ENCODE measurements at regions not wholly inside any gene's neighbourhood (a gene's known extent, or its start where the extent isn't known, plus 50 kb on each side); places are given as distances from the start of the nearest gene placed in this dataset.

GRCh38 chr3:162354356-162354755, 857.7 kb downstream of the OTOL1 start:
- Mint-ChIP-seq H3K4me1 (ENCODE audit: low read depth) (no peaks in the 10 kb centered on the region), H3K27ac (no peak overlapping the region), H3K36me3 (ENCODE audit: insufficient read depth in 2 of 2) (no peaks in the 10 kb centered on the region), H3K9me3 (peaks cover 0 to 2% of the 10 kb centered on the region in 2 donors), H3K4me3 (no peak overlapping the region), H3K27me3 (ENCODE audit: low read depth) (no peaks in the 10 kb centered on the region)
- DNase-seq (no peak), ATAC-seq (replicated peaks in 1 of 2) (no peak)

DNA sequence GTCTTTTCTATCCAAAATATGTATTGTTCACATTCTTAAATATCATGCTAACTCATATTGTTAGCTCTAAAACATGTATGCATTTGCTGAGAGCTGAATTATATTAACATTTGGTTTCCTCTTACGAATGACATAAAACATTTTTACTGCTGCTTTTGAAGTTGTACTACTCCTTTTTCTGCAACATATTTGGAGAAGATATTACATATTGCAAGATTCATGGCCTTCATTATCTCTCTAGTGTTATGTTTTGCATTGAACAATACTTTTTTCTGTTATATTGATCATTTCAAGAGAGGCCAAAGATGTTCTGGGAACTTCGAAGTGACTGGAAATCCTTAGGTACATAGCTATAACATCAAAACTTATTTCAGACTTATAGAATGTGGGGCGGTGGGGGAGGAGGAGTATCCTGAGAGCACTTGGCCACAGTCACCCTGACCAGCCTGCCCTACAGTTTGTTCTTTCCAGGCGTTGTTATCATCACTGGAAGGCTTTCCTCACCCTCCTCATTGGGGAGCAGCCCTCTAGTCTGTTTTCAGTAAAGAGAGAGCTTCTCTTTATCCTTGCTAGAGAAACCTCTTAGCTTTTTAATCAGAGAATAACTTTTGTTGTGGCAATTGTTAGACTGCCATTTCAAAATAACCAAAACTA, 868.6 kb downstream of the OTOL1 start:
- H3K27me3 Mint-ChIP-seq (ENCODE audit: low read depth) = no peaks in the 10 kb centered on the region
- no peaks in the 10 kb centered on the region for H3K4me1 Mint-ChIP-seq (ENCODE audit: low read depth)
- ATAC-seq (replicated peaks in 1 of 2) (no peak), DNase-seq (no peak)
- H3K36me3 Mint-ChIP-seq (ENCODE audit: insufficient read depth in 2 of 2) = no peaks in the 10 kb centered on the region
- no peak overlapping the region for H3K27ac Mint-ChIP-seq
- H3K9me3 Mint-ChIP-seq = peaks cover 1 to 2% of the 10 kb centered on the region in 2 donors
- no peak overlapping the region for H3K4me3 Mint-ChIP-seq

DNA sequence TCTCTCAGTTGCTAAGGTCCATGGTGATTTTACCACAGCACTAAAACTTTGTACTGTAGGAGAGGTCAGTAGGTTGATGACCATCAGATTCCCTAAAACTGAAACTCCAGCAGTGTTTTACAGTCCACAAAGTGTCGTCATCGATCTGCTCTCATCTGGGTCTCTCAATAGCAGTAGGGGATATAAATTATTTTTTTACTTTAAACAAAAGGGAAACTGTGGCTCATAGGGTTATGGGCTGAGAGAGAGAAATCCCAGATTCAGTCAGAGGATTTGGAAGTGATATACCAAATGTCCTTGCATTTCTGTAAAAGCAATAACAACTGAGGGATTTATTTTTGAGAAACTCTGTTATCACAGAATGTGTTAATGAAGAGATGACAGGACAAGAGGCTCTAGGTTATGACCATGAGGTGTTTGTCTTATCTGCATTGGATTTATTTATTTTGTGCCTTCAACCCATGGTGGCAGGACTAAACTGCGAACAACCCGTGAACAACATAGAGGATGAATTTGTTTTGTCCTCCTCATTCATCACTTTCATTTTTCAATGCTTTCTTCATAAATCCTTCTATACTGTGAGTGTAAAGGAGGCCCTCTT, 869.7 kb downstream of the OTOL1 start:
- no peaks in the 10 kb centered on the region for H3K36me3 Mint-ChIP-seq (ENCODE audit: insufficient read depth in 2 of 2)
- no peaks in the 10 kb centered on the region for H3K27me3 Mint-ChIP-seq (ENCODE audit: low read depth)
- ATAC-seq (replicated peaks in 1 of 2) (no peak), DNase-seq (no peak)
- peaks cover 1 to 2% of the 10 kb centered on the region in 2 donors for H3K9me3 Mint-ChIP-seq
- no peak overlapping the region for H3K27ac Mint-ChIP-seq
- no peak overlapping the region for H3K4me3 Mint-ChIP-seq
- H3K4me1 Mint-ChIP-seq (ENCODE audit: low read depth) = no peaks in the 10 kb centered on the region

DNA sequence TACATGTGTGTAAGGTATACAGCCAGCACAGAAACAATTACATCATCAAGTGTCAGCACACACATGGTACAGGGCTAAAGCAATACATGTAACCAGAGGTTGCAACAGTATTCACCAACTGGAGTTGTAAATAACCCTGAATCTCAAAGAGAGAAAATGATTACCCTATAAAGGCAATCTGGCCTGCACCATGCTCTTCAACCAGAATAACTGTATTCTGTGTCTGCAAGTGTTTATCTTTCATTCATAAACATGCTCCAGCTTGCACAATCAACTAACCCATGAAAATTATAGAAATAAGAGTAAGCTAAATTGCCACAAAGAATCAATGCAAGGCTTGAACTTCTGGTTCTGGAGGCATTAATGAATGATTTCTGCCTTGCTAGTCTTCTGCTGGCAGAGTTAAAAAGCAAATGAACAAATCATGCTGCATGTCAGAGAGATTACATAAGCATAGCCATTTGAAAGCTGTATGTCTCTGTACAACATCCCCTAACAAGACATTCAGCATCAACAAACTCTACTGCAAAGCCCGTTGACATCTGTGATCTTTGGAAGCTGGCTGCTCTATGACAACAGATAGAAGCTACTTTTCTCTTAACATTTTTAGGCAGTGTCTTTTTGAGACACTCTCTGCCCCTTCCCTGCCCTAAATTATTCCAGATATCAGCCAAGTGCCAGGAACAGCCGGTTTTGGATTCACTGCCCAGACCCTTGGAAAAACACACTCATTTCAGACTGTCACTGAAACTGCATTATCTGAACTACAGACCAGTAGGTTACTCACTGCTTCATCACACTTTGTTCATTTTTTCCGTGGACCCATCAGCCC, 871.0 kb downstream of the OTOL1 start:
- ATAC-seq (replicated peaks in 1 of 2) = no peak
- Mint-ChIP-seq H3K4me3 (no peak overlapping the region), H3K27ac (no peak overlapping the region), H3K9me3 (peaks cover 1 to 2% of the 10 kb centered on the region in 2 donors), H3K36me3 (ENCODE audit: insufficient read depth in 2 of 2) (no peaks in the 10 kb centered on the region), H3K27me3 (ENCODE audit: low read depth) (no peaks in the 10 kb centered on the region), H3K4me1 (ENCODE audit: low read depth) (no peaks in the 10 kb centered on the region)
- DNase-seq = no peak

DNA sequence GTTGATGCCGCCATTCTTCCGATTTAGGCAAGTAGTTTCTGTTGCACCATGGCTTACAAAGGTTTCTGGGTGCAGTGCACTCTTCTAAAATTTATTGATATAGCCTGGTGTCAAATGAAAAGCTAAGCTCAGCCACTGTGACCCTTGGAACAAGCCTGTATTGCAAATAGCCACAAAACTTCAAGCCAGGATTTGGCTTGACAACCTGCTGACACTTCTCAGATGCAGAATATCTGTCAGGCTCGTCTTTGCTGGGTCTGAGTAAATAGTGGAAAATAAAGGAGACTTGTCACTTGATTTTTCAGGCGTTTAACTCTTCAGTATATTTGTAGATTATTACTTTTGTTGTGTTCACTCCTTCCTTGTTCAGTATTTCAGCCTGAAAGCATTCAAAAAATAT, 871.8 kb downstream of the OTOL1 start:
- no peaks in the 10 kb centered on the region for H3K27me3 Mint-ChIP-seq (ENCODE audit: low read depth)
- H3K4me1 Mint-ChIP-seq (ENCODE audit: low read depth) = no peaks in the 10 kb centered on the region
- no peak overlapping the region for H3K4me3 Mint-ChIP-seq
- H3K36me3 Mint-ChIP-seq (ENCODE audit: insufficient read depth in 2 of 2) = no peaks in the 10 kb centered on the region
- no peak overlapping the region for H3K27ac Mint-ChIP-seq
- peaks cover 2% of the 10 kb centered on the region in 2 donors for H3K9me3 Mint-ChIP-seq
- ATAC-seq (replicated peaks in 1 of 2) = no peak
- DNase-seq = no peak

DNA sequence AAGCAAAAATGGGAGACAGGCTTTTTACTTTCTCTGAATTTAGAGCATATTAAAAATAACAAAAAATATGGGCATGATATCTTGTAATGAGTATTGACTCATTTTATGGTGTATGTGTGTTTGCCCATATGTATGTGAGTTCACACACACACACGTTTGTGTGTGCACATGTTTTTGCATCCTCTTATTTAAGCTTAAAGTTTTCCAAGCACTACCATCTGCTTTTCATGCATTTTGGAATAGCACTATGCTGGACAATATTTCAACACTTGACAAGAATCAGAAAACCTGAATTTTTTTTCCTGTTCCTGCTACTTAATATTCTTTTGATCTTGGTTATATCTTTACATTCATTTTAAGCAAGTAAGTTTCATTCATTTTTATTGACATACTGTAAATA, 872.7 kb downstream of the OTOL1 start:
- Mint-ChIP-seq H3K27me3 (ENCODE audit: low read depth) (no peaks in the 10 kb centered on the region), H3K9me3 (peaks cover 2% of the 10 kb centered on the region in 2 donors), H3K4me1 (ENCODE audit: low read depth) (no peaks in the 10 kb centered on the region), H3K36me3 (ENCODE audit: insufficient read depth in 2 of 2) (no peaks in the 10 kb centered on the region), H3K27ac (no peak overlapping the region), H3K4me3 (no peak overlapping the region)
- no peak for ATAC-seq (replicated peaks in 1 of 2)
- no peak for DNase-seq

GRCh38 chr3:162370141-162370540, 873.5 kb downstream of the OTOL1 start:
- Mint-ChIP-seq H3K27ac (no peak overlapping the region), H3K4me1 (ENCODE audit: low read depth) (no peaks in the 10 kb centered on the region), H3K4me3 (no peak overlapping the region), H3K9me3 (peaks cover 2% of the 10 kb centered on the region in 2 donors), H3K27me3 (ENCODE audit: low read depth) (no peaks in the 10 kb centered on the region), H3K36me3 (ENCODE audit: insufficient read depth in 2 of 2) (no peaks in the 10 kb centered on the region)
- ATAC-seq (replicated peaks in 1 of 2) (no peak), DNase-seq (no peak)

DNA sequence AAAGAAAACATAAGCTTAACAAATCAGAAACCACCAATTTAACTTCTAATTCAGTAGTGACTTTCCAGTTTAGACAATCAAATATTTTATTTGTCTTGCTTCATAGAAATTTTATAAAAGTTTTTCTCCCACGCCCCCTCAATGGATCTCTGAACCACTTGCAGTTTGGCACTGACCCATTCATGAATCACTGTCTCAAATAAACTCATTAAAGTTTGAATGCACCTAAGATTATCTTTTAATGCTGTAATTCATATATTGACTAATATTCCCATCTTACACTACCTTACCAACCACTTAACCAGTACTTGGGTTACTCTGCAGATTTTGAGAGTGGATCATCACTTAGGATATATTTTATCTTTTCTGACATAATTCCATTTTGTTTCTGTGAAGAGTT, 880.2 kb downstream of the OTOL1 start:
- DNase-seq = no peak
- H3K9me3 Mint-ChIP-seq = peaks cover 0 to 1% of the 10 kb centered on the region in 2 donors
- no peak overlapping the region for H3K27ac Mint-ChIP-seq
- H3K36me3 Mint-ChIP-seq (ENCODE audit: insufficient read depth in 2 of 2) = no peaks in the 10 kb centered on the region
- H3K4me1 Mint-ChIP-seq (ENCODE audit: low read depth) = no peaks in the 10 kb centered on the region
- no peak overlapping the region for H3K4me3 Mint-ChIP-seq
- ATAC-seq (replicated peaks in 1 of 2) = no peak
- no peaks in the 10 kb centered on the region for H3K27me3 Mint-ChIP-seq (ENCODE audit: low read depth)

GRCh38 chr3:162377608-162378007, 881.0 kb downstream of the OTOL1 start:
- peaks cover 0 to 1% of the 10 kb centered on the region in 2 donors for H3K9me3 Mint-ChIP-seq
- DNase-seq (no peak), ATAC-seq (replicated peaks in 1 of 2) (no peak)
- no peaks in the 10 kb centered on the region for H3K36me3 Mint-ChIP-seq (ENCODE audit: insufficient read depth in 2 of 2)
- H3K4me1 Mint-ChIP-seq (ENCODE audit: low read depth) = no peaks in the 10 kb centered on the region
- H3K27ac Mint-ChIP-seq = no peak overlapping the region
- no peak overlapping the region for H3K4me3 Mint-ChIP-seq
- H3K27me3 Mint-ChIP-seq (ENCODE audit: low read depth) = no peaks in the 10 kb centered on the region

GRCh38 chr3:162385387-162385786, 888.8 kb downstream of the OTOL1 start:
- Mint-ChIP-seq H3K27me3 (ENCODE audit: low read depth) (no peaks in the 10 kb centered on the region), H3K9me3 (peaks cover 0 to 3% of the 10 kb centered on the region in 2 donors), H3K27ac (no peak overlapping the region), H3K4me1 (ENCODE audit: low read depth) (no peaks in the 10 kb centered on the region), H3K36me3 (ENCODE audit: insufficient read depth in 2 of 2) (no peaks in the 10 kb centered on the region), H3K4me3 (no peak overlapping the region)
- ATAC-seq (replicated peaks in 1 of 2) = no peak
- no peak for DNase-seq

- Mint-ChIP-seq H3K27me3 (ENCODE audit: low read depth) (no peaks in the 10 kb centered on the region), H3K9me3 (peaks cover 3 to 5% of the 10 kb centered on the region in 2 donors), H3K27ac (no peak overlapping the region), H3K36me3 (ENCODE audit: insufficient read depth in 2 of 2) (peaks cover 0 to 1% of the 10 kb centered on the region in 2 donors), H3K4me1 (ENCODE audit: low read depth) (no peaks in the 10 kb centered on the region), H3K4me3 (no peak overlapping the region)
- ATAC-seq (replicated peaks in 1 of 2) = no peak
- no peak for DNase-seq
Measured at GRCh38 chr3:162390891-162391290, 894.3 kb downstream of the OTOL1 start.

DNA sequence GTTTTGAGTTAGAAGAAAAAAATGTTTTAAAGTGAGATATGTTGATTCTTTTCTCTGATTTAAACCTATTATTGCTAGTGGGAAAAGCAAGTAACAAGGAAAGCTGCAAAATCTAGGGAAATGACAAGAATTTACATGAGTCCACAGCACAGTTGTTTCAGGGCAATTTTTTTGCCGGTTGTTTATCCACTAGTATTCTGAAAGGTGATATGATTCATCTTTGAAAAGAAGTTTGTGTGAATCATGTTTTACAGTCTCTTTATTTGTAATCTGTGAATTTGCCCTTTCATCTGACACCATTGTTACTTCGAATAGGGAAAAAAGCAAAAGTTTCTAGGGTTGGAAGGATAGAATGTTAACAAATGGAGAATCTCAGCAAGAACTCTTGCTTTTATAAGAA, 894.7 kb downstream of the OTOL1 start:
- no peaks in the 10 kb centered on the region for H3K27me3 Mint-ChIP-seq (ENCODE audit: low read depth)
- no peak for ATAC-seq (replicated peaks in 1 of 2)
- no peak overlapping the region for H3K4me3 Mint-ChIP-seq
- peaks cover 3 to 5% of the 10 kb centered on the region in 2 donors for H3K9me3 Mint-ChIP-seq
- peaks cover 0 to 1% of the 10 kb centered on the region in 2 donors for H3K36me3 Mint-ChIP-seq (ENCODE audit: insufficient read depth in 2 of 2)
- H3K27ac Mint-ChIP-seq = no peak overlapping the region
- no peak for DNase-seq
- H3K4me1 Mint-ChIP-seq (ENCODE audit: low read depth) = no peaks in the 10 kb centered on the region

DNA sequence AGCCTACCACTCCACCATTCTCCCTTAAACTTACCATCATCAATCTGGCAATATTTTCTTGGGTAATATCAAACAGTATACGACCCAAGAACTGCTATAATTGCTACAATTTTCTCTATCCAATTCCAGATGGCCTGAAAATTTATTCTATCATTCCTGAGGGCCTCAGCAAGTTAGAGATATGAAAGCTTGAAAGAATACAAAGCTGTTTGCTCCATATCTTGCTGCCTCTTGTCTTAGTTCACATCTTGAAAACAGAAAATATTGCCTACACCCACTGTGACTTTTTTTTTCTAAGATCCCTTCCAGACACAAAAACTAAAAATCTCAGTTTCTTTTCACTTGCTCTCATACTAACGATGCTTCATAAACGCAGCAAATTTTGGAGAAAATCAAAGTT, 898.9 kb downstream of the OTOL1 start:
- DNase-seq = no peak
- Mint-ChIP-seq H3K4me1 (ENCODE audit: low read depth) (no peaks in the 10 kb centered on the region), H3K27ac (no peak overlapping the region), H3K36me3 (ENCODE audit: insufficient read depth in 2 of 2) (peaks cover 0 to 1% of the 10 kb centered on the region in 2 donors), H3K27me3 (ENCODE audit: low read depth) (no peaks in the 10 kb centered on the region), H3K4me3 (no peak overlapping the region), H3K9me3 (peaks cover 2 to 7% of the 10 kb centered on the region in 2 donors)
- no peak for ATAC-seq (replicated peaks in 1 of 2)

Data from activated T-cell treated with anti-CD3 and anti-CD28 coated beads, Interleukin-2, amount 50 U/mL, for 72 hours (primary cell).